H1 (cell line): ENCODE measurements at regions not wholly inside any gene's neighbourhood (a gene's known extent, or its start where the extent isn't known, plus 50 kb on each side); places are given as distances from the start of the nearest gene placed in this dataset.
"Not testable (repeated sequence)": the region's sequence is repeated elsewhere in the genome, so short reads cannot be mapped to it uniquely, and the experiment has no call there.

Source experiments
- CTCF ChIA-PET: fragments of 300-600 bp; sonication (Branson Sonifier 250); formaldehyde crosslinking; loops from one replicate; lab custom pipeline; 2021; ENCODE audit not compliant: partially characterized antibody; lab: Charles Lee
- POLR2A ChIA-PET: fragments of 300-600 bp; sonication (Branson Sonifier 250); formaldehyde crosslinking; loops from one replicate; lab custom pipeline; 2021; ENCODE audit warnings: inconsistent platforms; ENCODE audit not compliant: partially characterized antibody; lab: Charles Lee
- DNase-seq, 2 experiments: peaks; one replicate each; pipeline versions ENCODE4 v3.0.0 to v3.0.0-alpha.2; 2010 to 2022; ENCODE audit warnings: low spot score in 2 of 2, low read depth in 1 of 2, mixed read lengths in 1 of 2
- FAIRE-seq: peaks from 2 replicates; lab custom pipeline; 2011; peaks lifted over from hg19 to GRCh38; lab: Jason Lieb, UNC
- H2AFZ ChIP-seq: 2 replicates; pipeline ENCODE4 v1.8.1; 2012; ENCODE audit warnings: low read length, inconsistent platforms
- H2AK5ac ChIP-seq: 2 replicates; pipeline ENCODE4 v1.6.1; 2013; ENCODE audit warnings: low read depth, low read length
- H2BK120ac ChIP-seq: replicated peaks from 2 replicates; pipeline ENCODE3; 2013; ENCODE audit warnings: low read depth, low read length, inconsistent platforms
- H2BK12ac ChIP-seq: 2 replicates; pipeline ENCODE4 v1.6.1; 2013; ENCODE audit warnings: low read depth, low read length
- H2BK15ac ChIP-seq: 2 replicates; pipeline ENCODE4 v1.6.1; 2013; ENCODE audit warnings: low read length
- H2BK20ac ChIP-seq: 2 replicates; pipeline ENCODE4 v1.6.1; 2013; ENCODE audit warnings: low read length
- H2BK5ac ChIP-seq: 2 replicates; pipeline ENCODE4 v1.6.1; 2013; ENCODE audit warnings: low read depth, low read length
- H3K14ac ChIP-seq: 2 replicates; pipeline ENCODE4 v1.6.1; 2013; ENCODE audit warnings: inconsistent platforms; ENCODE audit not compliant: insufficient read length
- H3K18ac ChIP-seq: 2 replicates; pipeline ENCODE4 v1.6.1; 2013; ENCODE audit warnings: low read length; ENCODE audit errors: extremely low read depth
- H3K23ac ChIP-seq: 2 replicates; pipeline ENCODE4 v1.6.1; 2013; ENCODE audit warnings: inconsistent platforms; ENCODE audit not compliant: insufficient read length
- H3K23me2 ChIP-seq: 2 replicates; pipeline ENCODE4 v1.6.1; 2013; ENCODE audit warnings: low read depth, low read length
- H3K27ac ChIP-seq: 2 replicates; pipeline ENCODE4 v1.6.1; 2011; ENCODE audit warnings: low read depth, low read length, inconsistent platforms
- H3K27me3 ChIP-seq, 4 experiments: replicated peaks in 1 of 4; 1 replicate in 1 of 4; 2 replicates in 3 of 4; pipeline versions ENCODE4 v1.6.1 to v1.8.1; 2011 to 2013; ENCODE audit warnings: low read length in 3 of 4, mild to moderate bottlenecking in 3 of 4, inconsistent platforms in 2 of 4, mixed read lengths in 2 of 4, moderate library complexity in 1 of 4; ENCODE audit not compliant: control insufficient read depth in 3 of 4, insufficient read depth in 3 of 4; ENCODE audit errors: extremely low read depth in 1 of 4
- H3K36me3 ChIP-seq, 4 experiments: 2 replicates each; pipeline versions ENCODE4 v1.6.1 to v1.8.1; 2011 to 2013; ENCODE audit warnings: mild to moderate bottlenecking in 4 of 4, low read length in 3 of 4, moderate library complexity in 2 of 4, control low read depth in 1 of 4, inconsistent platforms in 1 of 4; ENCODE audit not compliant: insufficient read depth in 4 of 4, control insufficient read depth in 2 of 4
- H3K4ac ChIP-seq: replicated peaks from 2 replicates; pipeline ENCODE3; 2013; ENCODE audit warnings: low read length, low read depth, mixed read lengths, inconsistent platforms; ENCODE audit not compliant: insufficient read length
- H3K4me1 ChIP-seq, 4 experiments: replicated peaks in 1 of 4; 1 replicate in 1 of 4; 2 replicates in 3 of 4; pipeline versions ENCODE4 v1.6.1 to v1.8.1; 2011 to 2013; ENCODE audit warnings: low read length in 3 of 4, inconsistent platforms in 2 of 4, mixed read lengths in 1 of 4; ENCODE audit not compliant: insufficient read depth in 4 of 4, control insufficient read depth in 3 of 4
- H3K4me2 ChIP-seq, 2 experiments: 2 replicates each; pipeline versions ENCODE4 v1.6.1 to v1.8.1; 2011 to 2013; ENCODE audit warnings: low read depth in 2 of 2, low read length in 2 of 2, control low read depth in 1 of 2, inconsistent platforms in 1 of 2, mild to moderate bottlenecking in 1 of 2; ENCODE audit not compliant: insufficient read depth in 1 of 2
- H3K4me3 ChIP-seq, 4 experiments: fragments of 200-600, 300-600 bp in 1 of 4; sonication (generic), shearing (Covaris generic), sonication (Bioruptor Twin) in 1 of 4; 2 replicates each; pipeline versions ENCODE4 v1.5.1 to v1.8.1; 2011 to 2016; ENCODE audit warnings: low read length in 4 of 4, low read depth in 3 of 4, control low read depth in 2 of 4, inconsistent platforms in 2 of 4, mild to moderate bottlenecking in 2 of 4, mixed read lengths in 1 of 4, moderate library complexity in 1 of 4; ENCODE audit not compliant: insufficient read depth in 2 of 4; ENCODE audit errors: extremely low read depth in 1 of 4
- H3K56ac ChIP-seq: replicated peaks from 2 replicates; pipeline ENCODE3; 2013; ENCODE audit warnings: low read depth, mild to moderate bottlenecking, mixed read lengths, low read length, inconsistent platforms; ENCODE audit not compliant: insufficient read length
- H3K79me1 ChIP-seq: 2 replicates; pipeline ENCODE4 v1.6.1; 2013; ENCODE audit warnings: low read depth, low read length, control low read depth
- H3K79me2 ChIP-seq, 2 experiments: 2 replicates each; pipeline versions ENCODE4 v1.6.1 to v1.8.1; 2012 to 2013; ENCODE audit warnings: low read length in 2 of 2, mild to moderate bottlenecking in 2 of 2, inconsistent platforms in 1 of 2; ENCODE audit not compliant: insufficient read depth in 2 of 2, control insufficient read depth in 1 of 2
- H3K9ac ChIP-seq, 4 experiments: replicated peaks in 1 of 4; 1 replicate in 1 of 4; 2 replicates in 3 of 4; pipeline versions ENCODE4 v1.6.1 to v1.8.1; 2011 to 2013; ENCODE audit warnings: low read depth in 3 of 4, low read length in 3 of 4, control low read depth in 2 of 4, mild to moderate bottlenecking in 2 of 4, moderate library complexity in 2 of 4, inconsistent platforms in 1 of 4; ENCODE audit errors: extremely low read depth in 1 of 4
- H3K9me3 ChIP-seq, 2 experiments: 2 replicates each; pipeline versions ENCODE4 v1.6.1 to v1.8.1; 2012 to 2013; ENCODE audit warnings: mild to moderate bottlenecking in 2 of 2, moderate library complexity in 2 of 2, control low read depth in 1 of 2, inconsistent platforms in 1 of 2, low read depth in 1 of 2, low read length in 1 of 2, mixed read lengths in 1 of 2; ENCODE audit not compliant: insufficient read depth in 2 of 2
- H4K20me1 ChIP-seq, 2 experiments: replicated peaks in 1 of 2; 2 replicates each; pipeline versions ENCODE3 to v1.8.1; 2011 to 2013; ENCODE audit warnings: inconsistent platforms in 2 of 2, low read length in 2 of 2, mild to moderate bottlenecking in 1 of 2; ENCODE audit not compliant: insufficient read depth in 2 of 2, control insufficient read depth in 1 of 2
- H4K5ac ChIP-seq: 2 replicates; pipeline ENCODE4 v1.6.1; 2013; ENCODE audit warnings: low read length, low read depth, mixed read lengths, inconsistent platforms; ENCODE audit not compliant: insufficient read length
- H4K8ac ChIP-seq: 2 replicates; pipeline ENCODE4 v1.8.0; 2013; ENCODE audit warnings: mild to moderate bottlenecking, moderate library complexity, low read length, inconsistent platforms; ENCODE audit not compliant: insufficient read depth; ENCODE audit errors: extremely low read depth
- H4K91ac ChIP-seq: replicated peaks from 2 replicates; pipeline ENCODE3; 2013; ENCODE audit warnings: low read length, mixed read lengths, inconsistent platforms; ENCODE audit not compliant: insufficient read length
- WGBS, 2 experiments: shearing (Covaris generic) in 1 of 2; methylation state at CpG; one replicate each; pipeline versions ENCODE4 v1.1.6 to v1.1.7; 2013 to 2015; ENCODE audit warnings: low lambda C conversion rate in 2 of 2, mixed read lengths in 2 of 2, inconsistent platforms in 1 of 2, low coverage in 1 of 2, missing lambda C conversion rate in 1 of 2; ENCODE audit not compliant: insufficient replicate concordance in 2 of 2, insufficient coverage in 1 of 2, insufficient read length in 1 of 2; ENCODE audit errors: extremely low coverage in 1 of 2, missing lambda C conversion rate in 1 of 2; 5-methylcytosine and 5-hydroxymethylcytosine counted together

DNA sequence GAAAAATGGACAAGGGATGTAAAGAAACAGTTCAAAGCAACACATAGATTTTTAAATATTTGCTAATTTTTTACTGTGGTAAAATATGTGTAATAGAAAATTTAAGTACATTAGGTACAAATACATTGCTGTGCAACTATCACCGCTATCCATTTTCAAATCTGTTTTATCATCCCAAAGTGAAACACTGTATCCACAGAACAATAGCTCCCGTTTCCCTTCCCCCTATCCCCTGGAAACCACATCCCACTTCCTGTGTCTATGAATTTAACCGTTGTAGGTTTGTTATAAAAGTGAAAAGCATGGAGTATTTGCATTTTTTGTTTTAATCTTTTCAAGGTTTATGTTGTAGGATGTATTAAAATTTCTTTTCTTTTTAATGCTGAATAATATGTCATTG, 152.9 kb upstream of the HSFY1 start:
- H3K36me3 ChIP-seq, H3K4me3 ChIP-seq, H3K4me2 ChIP-seq, H2BK12ac ChIP-seq, H2BK5ac ChIP-seq, H3K27me3 ChIP-seq, H4K5ac ChIP-seq, H3K4me1 ChIP-seq, H3K23ac ChIP-seq, H4K20me1 ChIP-seq, H2BK15ac ChIP-seq, H3K56ac ChIP-seq, H4K8ac ChIP-seq, H3K14ac ChIP-seq, H3K4ac ChIP-seq, H3K27ac ChIP-seq, H3K79me2 ChIP-seq, FAIRE-seq, POLR2A ChIA-PET, H2BK20ac ChIP-seq, H3K9me3 ChIP-seq, H3K79me1 ChIP-seq, H2AFZ ChIP-seq, H2BK120ac ChIP-seq, DNase-seq, H2AK5ac ChIP-seq, H3K23me2 ChIP-seq, H4K91ac ChIP-seq, H3K9ac ChIP-seq, CTCF ChIA-PET, H3K18ac ChIP-seq: not testable (repeated sequence)
- WGBS, 2 experiments: no CpG with 5 or more reads among the region's 3 CpGs

GRCh38 chrY:18420846-18421245, 125.7 kb upstream of the HSFY1 start:
- H3K9me3 ChIP-seq, H3K4me3 ChIP-seq, FAIRE-seq, DNase-seq, H3K14ac ChIP-seq, H3K23me2 ChIP-seq, H2BK15ac ChIP-seq, H3K23ac ChIP-seq, H3K4me2 ChIP-seq, H3K27ac ChIP-seq, POLR2A ChIA-PET, H4K8ac ChIP-seq, H4K91ac ChIP-seq, H2BK20ac ChIP-seq, H2BK5ac ChIP-seq, H2BK120ac ChIP-seq, H3K4ac ChIP-seq, H2BK12ac ChIP-seq, H2AFZ ChIP-seq, H3K27me3 ChIP-seq, H2AK5ac ChIP-seq, H4K20me1 ChIP-seq, H3K56ac ChIP-seq, H3K9ac ChIP-seq, H4K5ac ChIP-seq, H3K18ac ChIP-seq, H3K79me1 ChIP-seq, H3K4me1 ChIP-seq, H3K79me2 ChIP-seq, CTCF ChIA-PET, H3K36me3 ChIP-seq: not testable (repeated sequence)
